Hematopoietic multipotent progenitor cell treated with erythropoietin and hydrocortisone succinate and interleukin-3 and kit ligand, for 8 days (in vitro differentiated cells): ENCODE measurements at regions not wholly inside any gene's neighbourhood (a gene's known extent, or its start where the extent isn't known, plus 50 kb on each side); places are given as distances from the start of the nearest gene placed in this dataset.

Experiments
- DNase-seq: peaks from one replicate; pipeline ENCODE4 v3.0.0-alpha.2; 2015

DNA sequence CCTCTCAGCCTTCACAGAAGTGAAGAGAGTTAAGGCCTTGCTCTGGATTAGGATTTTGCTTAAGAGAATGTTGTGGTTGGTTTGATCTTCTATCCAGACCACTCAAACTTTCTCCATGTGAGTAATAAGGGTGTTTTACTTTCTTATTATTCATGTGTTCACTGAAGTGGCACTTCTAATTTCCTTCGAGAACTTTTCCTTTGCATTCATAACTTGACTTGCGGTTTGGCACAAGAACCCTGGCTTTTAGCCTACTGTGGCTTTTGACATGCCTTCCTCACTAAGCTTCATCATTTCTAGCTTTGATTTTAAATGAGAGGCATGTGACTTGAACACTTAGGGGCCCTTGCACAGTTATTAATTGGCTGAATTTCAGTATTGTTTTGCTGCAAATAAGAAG lies 166.1 kb upstream of the OPRM1 start:
- DNase-seq, result no peak

- no peak for DNase-seq
These were observed 176.1 kb upstream of the OPRM1 start for GRCh38 chr6:153862927-153863326.

GRCh38 chr6:153862139-153862538 lies 176.9 kb upstream of the OPRM1 start:
- DNase-seq, result no peak

GRCh38 chr6:153858529-153858928 lies 180.5 kb upstream of the OPRM1 start:
- no peak for DNase-seq

DNA sequence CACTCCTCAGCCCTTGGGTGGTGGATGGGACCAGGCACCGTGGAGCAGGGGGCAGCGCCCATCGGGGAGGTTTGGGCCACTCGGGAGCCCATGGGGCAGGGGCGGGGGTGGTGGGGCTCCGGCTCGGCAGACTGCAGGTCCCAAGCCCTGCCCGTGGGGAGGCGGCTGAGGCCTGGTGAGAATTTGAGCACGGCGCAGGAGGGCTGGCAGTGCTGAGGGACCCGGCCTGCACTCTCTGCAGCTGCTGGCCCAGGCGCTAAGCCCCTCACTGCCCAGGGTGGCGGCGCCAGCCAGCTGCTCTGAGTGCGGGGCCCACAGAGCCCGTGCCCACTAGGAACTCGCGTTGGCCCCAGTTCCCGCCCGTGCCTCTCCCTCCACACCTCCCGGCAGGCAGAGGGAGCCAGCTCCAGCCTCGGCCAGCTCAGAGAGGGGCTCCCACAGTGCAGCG lies 182.1 kb upstream of the OPRM1 start:
- DNase-seq, result no peak

- no peak for DNase-seq
These were observed 186.6 kb upstream of the OPRM1 start for GRCh38 chr6:153852481-153852880.

DNA sequence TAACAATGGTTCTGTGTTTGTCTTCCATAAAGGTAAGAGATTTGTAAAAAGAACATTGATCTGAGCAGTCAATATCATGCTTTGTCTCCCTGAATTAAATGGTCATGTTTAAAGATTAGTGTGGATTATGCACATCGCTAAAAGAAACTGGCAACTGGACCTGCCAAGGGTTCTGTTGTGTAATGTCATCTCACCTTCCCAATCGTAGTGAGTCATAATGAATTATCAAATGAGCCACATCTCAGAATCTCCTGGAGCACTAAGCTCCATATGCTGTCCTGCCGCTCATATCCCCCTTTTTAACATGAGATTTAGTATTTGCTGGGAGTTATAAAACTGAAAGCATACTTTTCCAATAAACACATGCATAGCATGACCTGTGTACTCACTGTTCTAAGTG lies 187.0 kb upstream of the OPRM1 start:
- DNase-seq, result no peak

DNA sequence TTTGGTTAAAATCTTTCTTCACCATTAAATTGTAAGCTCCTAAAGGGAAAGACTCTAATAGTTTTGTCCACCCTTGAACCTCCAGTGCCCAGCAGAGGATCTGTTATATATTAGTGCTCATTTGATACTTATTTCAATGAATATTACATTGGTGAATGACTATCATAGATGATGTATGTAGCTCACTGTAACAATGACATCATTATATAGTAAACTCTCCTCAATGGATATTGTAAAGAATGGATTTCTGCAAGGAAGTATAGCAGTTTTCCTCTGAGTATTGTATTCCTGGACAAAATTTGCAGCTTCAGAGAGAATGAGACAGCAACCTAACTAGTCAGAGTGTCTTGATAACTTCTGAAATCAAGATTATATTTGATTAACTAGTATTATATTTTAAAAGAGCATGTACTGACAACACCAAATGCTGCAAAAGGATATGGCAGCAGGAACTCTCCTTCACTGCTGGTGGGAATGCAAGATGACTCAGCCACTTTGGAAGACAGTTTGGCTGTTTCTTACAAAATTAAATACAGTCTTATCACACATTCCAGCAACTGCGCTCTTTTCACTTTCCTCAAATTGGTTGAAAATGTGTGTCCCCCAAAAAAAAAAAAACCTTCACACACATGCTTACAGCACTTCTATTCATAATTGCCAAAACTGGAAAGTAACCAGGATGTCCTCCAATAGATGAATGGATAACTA lies 189.8 kb upstream of the OPRM1 start:
- no peak for DNase-seq

- no peak for DNase-seq
These were observed 195.6 kb upstream of the OPRM1 start for GRCh38 chr6:153843420-153843819.

DNA sequence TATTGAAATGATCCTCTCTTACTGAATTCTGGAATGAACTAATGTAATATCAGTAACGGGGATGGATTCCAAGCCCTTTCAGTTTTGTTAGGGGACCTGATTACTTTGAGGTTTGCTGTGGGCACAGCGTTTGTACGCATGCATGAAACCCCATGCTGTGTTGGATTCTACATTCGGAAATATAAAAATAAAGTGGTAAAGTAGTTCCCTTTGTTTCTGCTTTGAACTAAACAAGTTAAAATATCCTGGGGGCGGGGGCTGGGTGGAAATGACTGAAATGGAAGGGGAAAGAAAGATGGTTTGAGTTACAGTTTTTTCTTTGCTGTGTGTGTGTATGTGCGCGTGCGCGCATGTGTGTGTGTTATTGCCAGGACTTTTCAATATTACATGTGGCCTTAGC lies 196.5 kb upstream of the OPRM1 start:
- DNase-seq, result no peak

DNA sequence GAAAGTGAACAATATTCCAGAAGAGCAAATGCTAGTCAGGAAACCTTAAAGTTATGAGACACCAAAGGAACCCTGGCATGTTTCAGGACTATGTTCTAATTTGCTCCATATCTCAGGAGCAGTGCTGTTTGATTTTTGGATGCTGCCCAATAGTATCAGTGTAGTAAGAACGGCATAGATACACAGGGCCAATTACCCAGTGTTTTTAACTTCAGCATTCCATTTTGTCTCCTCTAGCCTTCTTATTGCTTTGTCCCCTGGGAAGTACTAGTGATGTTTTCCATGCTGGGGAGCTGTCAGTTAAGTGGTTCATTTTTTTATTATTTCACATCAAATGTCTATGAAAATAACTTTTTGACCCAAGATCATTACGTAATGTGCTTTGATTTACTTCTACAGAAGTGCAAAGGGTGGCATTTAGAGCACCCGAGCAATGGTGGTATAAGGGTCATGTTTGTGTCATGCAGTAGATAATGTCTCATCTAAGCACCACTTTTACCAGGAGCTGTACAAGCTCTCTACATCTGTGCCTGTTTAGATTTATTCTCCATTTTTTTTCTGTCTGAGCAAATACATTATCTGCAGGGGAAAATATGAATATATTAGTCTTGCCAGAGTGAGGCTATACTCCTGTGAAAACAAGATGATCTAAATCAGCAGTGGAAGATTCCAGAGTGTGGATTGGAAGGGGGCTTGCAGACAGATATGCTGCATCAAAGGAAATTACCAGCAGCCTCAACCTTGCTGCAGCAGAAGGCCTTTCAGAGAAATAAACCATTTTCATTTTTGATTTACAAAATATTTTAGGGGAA lies 198.8 kb upstream of the OPRM1 start:
- no peak for DNase-seq

GRCh38 chr6:153832543-153832942 lies 206.5 kb upstream of the OPRM1 start:
- no peak for DNase-seq

- DNase-seq, result no peak
These were observed 207.5 kb upstream of the OPRM1 start for GRCh38 chr6:153831350-153832078.

GRCh38 chr6:153817173-153817572 lies 221.9 kb upstream of the OPRM1 start:
- DNase-seq, result no peak

DNA sequence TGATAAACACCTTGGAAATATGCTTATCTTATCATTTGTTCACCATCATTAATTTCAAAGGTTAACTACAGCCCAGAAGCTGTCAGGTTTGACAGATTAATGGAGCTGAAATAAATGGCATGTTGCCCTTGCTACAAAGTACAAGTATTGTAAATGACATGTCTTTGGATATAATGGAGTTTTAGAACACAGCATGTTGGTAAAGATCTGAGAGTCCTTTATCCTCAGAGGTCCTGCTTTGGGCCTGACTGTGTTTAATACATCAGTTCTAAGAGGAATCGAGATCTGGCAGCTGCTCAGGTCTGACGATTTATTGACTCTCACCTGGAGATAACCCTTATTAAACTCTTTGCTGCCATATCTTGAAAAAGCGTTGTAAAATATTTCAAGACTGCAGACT lies 222.7 kb upstream of the OPRM1 start:
- DNase-seq, result no peak

GRCh38 chr6:153814136-153814535 lies 224.9 kb upstream of the OPRM1 start:
- DNase-seq, result no peak

- no peak for DNase-seq
These were observed 234.2 kb upstream of the OPRM1 start for GRCh38 chr6:153804755-153805330.

DNA sequence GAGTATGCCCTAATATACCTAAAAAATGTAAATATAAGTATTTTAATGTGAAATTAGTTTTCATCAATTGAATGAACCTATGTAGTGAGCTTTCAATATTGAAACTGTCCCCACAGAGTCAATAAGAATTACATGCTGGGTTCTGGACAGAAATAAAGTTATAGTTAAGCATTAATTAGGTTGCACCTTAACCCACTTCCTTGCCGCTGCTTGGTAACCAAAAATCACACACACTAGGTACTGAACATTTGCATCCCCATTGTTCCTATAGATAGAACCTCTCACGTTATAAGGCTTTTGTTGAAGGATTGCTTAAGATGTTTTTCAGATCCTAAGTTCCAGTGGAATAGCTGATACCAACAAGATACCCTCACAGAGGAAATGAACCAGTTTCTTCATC lies 237.1 kb upstream of the OPRM1 start:
- DNase-seq, result no peak

GRCh38 chr6:153800580-153801188 lies 238.4 kb upstream of the OPRM1 start:
- no peak for DNase-seq

DNA sequence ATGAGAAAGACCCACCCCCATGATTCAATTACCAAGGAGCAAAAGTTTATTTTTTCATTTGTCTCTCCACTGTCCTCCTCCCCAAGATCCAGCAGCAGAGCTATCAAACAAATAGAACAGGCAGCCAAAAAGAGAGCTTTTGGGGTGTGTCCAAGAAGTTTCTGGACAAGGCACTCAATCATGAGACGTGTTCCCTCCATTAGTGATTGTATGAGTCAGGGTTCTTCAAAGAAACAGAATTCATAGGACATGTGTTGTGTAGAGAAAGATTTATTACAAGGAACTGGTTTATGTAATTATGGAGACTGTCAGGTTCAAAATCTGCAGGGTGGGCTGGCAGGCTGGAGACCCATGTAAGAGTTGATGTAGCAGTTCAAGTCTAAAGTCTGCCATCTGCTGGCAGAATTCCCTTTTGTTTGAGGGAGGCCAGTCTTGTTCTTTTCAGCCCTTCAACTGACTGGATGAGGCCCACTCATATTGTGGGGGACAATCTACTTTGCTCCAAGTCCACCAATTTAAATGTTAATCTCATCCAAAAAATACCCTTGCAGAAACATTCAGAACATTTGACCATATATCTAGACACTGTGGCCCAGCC lies 248.1 kb upstream of the OPRM1 start:
- no peak for DNase-seq

DNA sequence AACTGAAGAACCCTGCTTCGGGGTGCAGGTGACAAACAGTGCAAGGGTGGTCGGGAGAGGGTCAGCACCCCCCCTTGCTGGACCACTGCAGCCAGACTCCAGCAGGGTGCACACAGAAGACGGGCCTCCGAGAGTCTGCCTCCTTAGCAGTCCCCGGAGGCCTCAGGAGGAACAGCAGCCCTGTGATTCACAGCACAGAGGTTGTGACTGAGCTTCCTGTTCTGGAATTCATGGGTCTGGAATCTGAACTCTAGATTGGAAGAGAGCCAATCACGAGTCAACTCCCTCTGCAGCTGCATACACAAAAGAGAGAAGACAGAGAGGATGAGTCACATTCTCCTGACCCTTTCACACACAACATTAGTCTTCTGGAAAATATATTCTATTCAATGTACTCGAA lies 249.0 kb upstream of the OPRM1 start:
- no peak for DNase-seq

DNA sequence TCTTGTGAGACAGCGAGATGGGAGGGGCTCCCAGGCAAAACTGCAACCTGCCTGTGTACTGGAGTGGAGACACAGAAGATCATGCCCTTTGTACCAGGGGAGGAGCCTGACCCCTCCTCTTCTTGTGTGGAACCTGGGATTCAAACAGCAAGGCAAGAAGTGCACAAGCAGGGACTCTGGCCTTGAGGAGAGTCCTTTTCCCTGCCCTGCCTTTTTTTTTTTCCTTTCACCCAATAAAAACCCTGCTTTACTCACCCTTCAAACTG lies 251.8 kb upstream of the OPRM1 start:
- no peak for DNase-seq

GRCh38 chr6:153781306-153781705 lies 257.7 kb upstream of the OPRM1 start:
- no peak for DNase-seq
